Calu3 (cell line): ENCODE measurements at regions not wholly inside any gene's neighbourhood (a gene's known extent, or its start where the extent isn't known, plus 50 kb on each side); places are given as distances from the start of the nearest gene placed in this dataset.

Experiments used
- BruUV-seq: library from RNA; stranded (reverse); fragments of 400-500 nt; replicated peaks from 2 replicates; lab custom pipeline; 2021; lab: Mats Ljungman, UMichigan
- CTCF ChIA-PET: fragments of 300-600 bp; sonication (Branson Sonifier 250); formaldehyde crosslinking; loops from one replicate; lab custom pipeline; 2022; ENCODE audit warnings: antibody characterized with exemption; lab: Charles Lee
- DNase-seq: peaks from one replicate; pipeline ENCODE4 v3.0.0; 2022
- H3K27ac Mint-ChIP-seq: one replicate; pipeline ENCODE4 v1.8.0; 2022; ENCODE audit warnings: mixed read lengths; ENCODE audit not compliant: unreplicated experiment
- H3K27me3 Mint-ChIP-seq: one replicate; pipeline ENCODE4 v1.8.0; 2022; ENCODE audit warnings: mixed read lengths; ENCODE audit not compliant: unreplicated experiment
- H3K36me3 Mint-ChIP-seq: one replicate; pipeline ENCODE4 v1.8.0; 2022; ENCODE audit warnings: mild to moderate bottlenecking, moderate library complexity, mixed read lengths; ENCODE audit not compliant: insufficient read depth, unreplicated experiment
- H3K4me1 Mint-ChIP-seq: one replicate; pipeline ENCODE4 v1.8.0; 2022; ENCODE audit warnings: mild to moderate bottlenecking, low read depth, mixed read lengths; ENCODE audit not compliant: unreplicated experiment
- H3K4me3 Mint-ChIP-seq: one replicate; pipeline ENCODE4 v1.8.0; 2022; ENCODE audit warnings: mild to moderate bottlenecking, low read depth, moderate library complexity, mixed read lengths; ENCODE audit not compliant: unreplicated experiment
- H3K9me3 Mint-ChIP-seq: one replicate; pipeline ENCODE4 v1.8.0; 2022; ENCODE audit warnings: low read depth, mixed read lengths; ENCODE audit not compliant: unreplicated experiment
- CTCF ChIP-seq: fragments of 200-600 bp; IDR thresholded peaks from one replicate; pipeline ENCODE4 v1.8.0; 2022; ENCODE audit warnings: antibody characterized with exemption; ENCODE audit not compliant: unreplicated experiment
- intact Hi-C: fragments of 100-400 bp; cut with micrococcal nuclease; formaldehyde crosslinking; loops from one replicate; pipeline ENCODE4 v1.10.0; 2022; ENCODE audit not compliant: unreplicated experiment

- H3K9me3 Mint-ChIP-seq: peaks cover 12% of the 10 kb centered on the region
- no peak for DNase-seq
- no peak overlapping the region for H3K27ac Mint-ChIP-seq
- BruUV-seq: no TSS peak
- CTCF ChIA-PET: no interaction called here
- no peak for TF ChIP-seq CTCF
- no peak overlapping the region for H3K4me3 Mint-ChIP-seq
- H3K4me1 Mint-ChIP-seq: no peaks in the 10 kb centered on the region
- intact Hi-C loops: no loop called here
- no peaks in the 10 kb centered on the region for H3K36me3 Mint-ChIP-seq
- no peaks in the 10 kb centered on the region for H3K27me3 Mint-ChIP-seq
Observed at GRCh38 chr5:3051400-3051799, 299.9 kb upstream of the IRX2 start.

GRCh38 chr5:3050863-3051262, 299.4 kb upstream of the IRX2 start:
- CTCF ChIA-PET: no interaction called here
- TF ChIP-seq CTCF: no peak
- H3K4me1 Mint-ChIP-seq: no peaks in the 10 kb centered on the region
- no peaks in the 10 kb centered on the region for H3K36me3 Mint-ChIP-seq
- H3K4me3 Mint-ChIP-seq: no peak overlapping the region
- no peak overlapping the region for H3K27ac Mint-ChIP-seq
- no peaks in the 10 kb centered on the region for H3K27me3 Mint-ChIP-seq
- no TSS peak for BruUV-seq
- intact Hi-C loops: no loop called here
- no peak for DNase-seq
- H3K9me3 Mint-ChIP-seq: peaks cover 12% of the 10 kb centered on the region

- Mint-ChIP-seq H3K36me3 (no peaks in the 10 kb centered on the region), H3K9me3 (peaks cover 15% of the 10 kb centered on the region), H3K4me3 (no peak overlapping the region), H3K27me3 (no peaks in the 10 kb centered on the region), H3K4me1 (no peaks in the 10 kb centered on the region), H3K27ac (no peak overlapping the region)
- CTCF ChIA-PET: no interaction called here
- TF ChIP-seq CTCF: no peak
- no peak for DNase-seq
- intact Hi-C loops: no loop called here
- no TSS peak for BruUV-seq
Observed at GRCh38 chr5:3049261-3049660, 297.8 kb upstream of the IRX2 start.

GRCh38 chr5:3047212-3047774, 295.8 kb upstream of the IRX2 start:
- CTCF ChIA-PET: no interaction called here
- TF ChIP-seq CTCF: no peak
- intact Hi-C loops: no loop called here
- Mint-ChIP-seq H3K4me1 (no peaks in the 10 kb centered on the region), H3K36me3 (no peaks in the 10 kb centered on the region), H3K4me3 (no peak overlapping the region), H3K27me3 (no peaks in the 10 kb centered on the region), H3K27ac (no peak overlapping the region), H3K9me3 (peaks cover 28% of the 10 kb centered on the region)
- no TSS peak for BruUV-seq
- no peak for DNase-seq
